ENCODE measurements at regions not wholly inside any gene's neighbourhood (a gene's known extent, or its start where the extent isn't known, plus 50 kb on each side); places are given as distances from the start of the nearest gene placed in this dataset.

DNA sequence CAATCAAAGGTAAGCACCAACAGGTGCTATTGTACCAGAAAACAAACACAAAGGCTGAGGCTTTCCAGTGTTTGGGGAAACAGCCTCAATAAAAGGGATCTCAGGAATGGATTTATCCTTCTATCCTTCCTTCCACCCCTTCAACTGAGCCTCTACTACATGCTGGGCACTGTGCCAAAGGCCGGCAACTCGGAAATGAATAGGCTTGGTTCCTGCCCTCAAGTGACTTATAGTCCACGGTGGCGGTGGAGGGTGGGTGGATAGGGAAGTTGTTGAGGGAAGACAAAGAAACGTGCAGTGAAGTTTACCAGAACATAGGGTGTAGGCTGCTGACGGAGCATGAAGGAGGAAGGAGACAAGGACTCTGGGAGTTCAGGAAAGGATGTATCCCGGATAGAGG lies 73.4 kb upstream of the TAB2 start:
- TF ChIP-seq, protein P1, sequence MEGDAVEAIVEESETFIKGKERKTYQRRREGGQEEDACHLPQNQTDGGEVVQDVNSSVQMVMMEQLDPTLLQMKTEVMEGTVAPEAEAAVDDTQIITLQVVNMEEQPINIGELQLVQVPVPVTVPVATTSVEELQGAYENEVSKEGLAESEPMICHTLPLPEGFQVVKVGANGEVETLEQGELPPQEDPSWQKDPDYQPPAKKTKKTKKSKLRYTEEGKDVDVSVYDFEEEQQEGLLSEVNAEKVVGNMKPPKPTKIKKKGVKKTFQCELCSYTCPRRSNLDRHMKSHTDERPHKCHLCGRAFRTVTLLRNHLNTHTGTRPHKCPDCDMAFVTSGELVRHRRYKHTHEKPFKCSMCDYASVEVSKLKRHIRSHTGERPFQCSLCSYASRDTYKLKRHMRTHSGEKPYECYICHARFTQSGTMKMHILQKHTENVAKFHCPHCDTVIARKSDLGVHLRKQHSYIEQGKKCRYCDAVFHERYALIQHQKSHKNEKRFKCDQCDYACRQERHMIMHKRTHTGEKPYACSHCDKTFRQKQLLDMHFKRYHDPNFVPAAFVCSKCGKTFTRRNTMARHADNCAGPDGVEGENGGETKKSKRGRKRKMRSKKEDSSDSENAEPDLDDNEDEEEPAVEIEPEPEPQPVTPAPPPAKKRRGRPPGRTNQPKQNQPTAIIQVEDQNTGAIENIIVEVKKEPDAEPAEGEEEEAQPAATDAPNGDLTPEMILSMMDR (IDR thresholded peaks at IDR 0.05) = no peak
- TF ChIP-seq POLR2A (IDR thresholded peaks at IDR 0.05) = no peak
